Activated B cell treated with CpG ODN at 0.5 μM for 24 hours (primary cell): ENCODE measurements at regions not wholly inside any gene's neighbourhood (a gene's known extent, or its start where the extent isn't known, plus 50 kb on each side); places are given as distances from the start of the nearest gene placed in this dataset.

Experiments used
- ATAC-seq: fragments of 200-7000 bp; cut with Tn5 transposase; one replicate; pipeline ENCODE4 v1.10.0; 2021; ENCODE audit warnings: low read depth, mild to moderate bottlenecking, moderate library complexity
- CTCF ChIA-PET: fragments of 350-600 bp; sonication (Branson Sonifier 250); formaldehyde crosslinking; loops from one replicate; lab custom pipeline; 2021; ENCODE audit warnings: antibody characterized with exemption; lab: Charles Lee
- POLR2A ChIA-PET: fragments of 350-600 bp; sonication (Branson Sonifier 250); formaldehyde crosslinking; loops from one replicate; lab custom pipeline; 2021; ENCODE audit warnings: antibody characterized with exemption; lab: Charles Lee
- DNase-seq: peaks from one replicate; pipeline ENCODE4 v3.0.0; 2022
- H3K27ac Mint-ChIP-seq: one replicate; pipeline ENCODE4 v1.8.0; 2020; ENCODE audit warnings: mixed read lengths
- H3K27me3 Mint-ChIP-seq: one replicate; pipeline ENCODE4 v1.8.0; 2021; ENCODE audit warnings: mixed read lengths
- H3K36me3 Mint-ChIP-seq: one replicate; pipeline ENCODE4 v1.8.0; 2021; ENCODE audit warnings: low read depth, mixed read lengths
- H3K4me1 Mint-ChIP-seq: one replicate; pipeline ENCODE4 v1.8.0; 2021; ENCODE audit warnings: mixed read lengths
- H3K4me3 Mint-ChIP-seq: one replicate; pipeline ENCODE4 v1.8.0; 2020; ENCODE audit warnings: mild to moderate bottlenecking, mixed read lengths
- H3K9me3 Mint-ChIP-seq: one replicate; pipeline ENCODE4 v1.8.0; 2020; ENCODE audit warnings: mixed read lengths
- intact Hi-C: fragments of 100-400 bp; cut with micrococcal nuclease; formaldehyde crosslinking; loops from one replicate; pipeline ENCODE4 v1.15.1; 2024
- TF ChIP-seq, protein P1 (sequence below): fragments of 200-600 bp; IDR thresholded peaks from one replicate; pipeline ENCODE4 v1.8.0; 2022; ENCODE audit warnings: antibody characterized with exemption, mild to moderate bottlenecking

GRCh38 chr5:120012431-120012830, 383.1 kb downstream of the FAM170A start:
- CTCF ChIA-PET = no interaction called here
- intact Hi-C loops = no loop called here
- H3K9me3 Mint-ChIP-seq = no peaks in the 10 kb centered on the region
- no peak overlapping the region for H3K27ac Mint-ChIP-seq
- no peaks in the 10 kb centered on the region for H3K4me1 Mint-ChIP-seq
- TF ChIP-seq, protein P1, sequence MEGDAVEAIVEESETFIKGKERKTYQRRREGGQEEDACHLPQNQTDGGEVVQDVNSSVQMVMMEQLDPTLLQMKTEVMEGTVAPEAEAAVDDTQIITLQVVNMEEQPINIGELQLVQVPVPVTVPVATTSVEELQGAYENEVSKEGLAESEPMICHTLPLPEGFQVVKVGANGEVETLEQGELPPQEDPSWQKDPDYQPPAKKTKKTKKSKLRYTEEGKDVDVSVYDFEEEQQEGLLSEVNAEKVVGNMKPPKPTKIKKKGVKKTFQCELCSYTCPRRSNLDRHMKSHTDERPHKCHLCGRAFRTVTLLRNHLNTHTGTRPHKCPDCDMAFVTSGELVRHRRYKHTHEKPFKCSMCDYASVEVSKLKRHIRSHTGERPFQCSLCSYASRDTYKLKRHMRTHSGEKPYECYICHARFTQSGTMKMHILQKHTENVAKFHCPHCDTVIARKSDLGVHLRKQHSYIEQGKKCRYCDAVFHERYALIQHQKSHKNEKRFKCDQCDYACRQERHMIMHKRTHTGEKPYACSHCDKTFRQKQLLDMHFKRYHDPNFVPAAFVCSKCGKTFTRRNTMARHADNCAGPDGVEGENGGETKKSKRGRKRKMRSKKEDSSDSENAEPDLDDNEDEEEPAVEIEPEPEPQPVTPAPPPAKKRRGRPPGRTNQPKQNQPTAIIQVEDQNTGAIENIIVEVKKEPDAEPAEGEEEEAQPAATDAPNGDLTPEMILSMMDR = no peak
- no peak overlapping the region for H3K4me3 Mint-ChIP-seq
- DNase-seq (no peak), ATAC-seq (no peak)
- no peaks in the 10 kb centered on the region for H3K36me3 Mint-ChIP-seq
- peaks cover 3% of the 10 kb centered on the region for H3K27me3 Mint-ChIP-seq
- POLR2A ChIA-PET = no interaction called here

DNA sequence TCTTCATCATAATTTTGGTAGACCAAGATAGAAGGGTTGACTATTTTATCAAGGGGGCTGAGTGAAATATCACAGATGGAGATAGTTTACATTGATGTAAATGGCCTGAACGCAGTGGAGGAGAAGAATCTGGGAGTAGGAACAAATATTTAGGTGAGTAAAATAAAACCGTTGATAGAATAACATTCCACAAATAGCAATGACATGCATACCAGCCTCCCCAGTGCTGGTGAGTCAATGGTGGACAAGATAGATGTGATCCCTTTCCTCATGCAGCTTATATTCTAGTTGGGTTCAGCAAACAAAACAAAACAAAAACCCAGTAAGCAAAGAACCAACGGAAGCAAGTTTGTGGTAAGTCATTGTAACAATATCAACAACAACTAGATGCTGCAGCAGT, 385.2 kb downstream of the FAM170A start:
- CTCF ChIA-PET = no interaction called here
- intact Hi-C loops = no loop called here
- ATAC-seq (no peak), DNase-seq (no peak)
- TF ChIP-seq, protein P1 = no peak
- Mint-ChIP-seq H3K9me3 (no peaks in the 10 kb centered on the region), H3K27ac (no peak overlapping the region), H3K4me1 (no peaks in the 10 kb centered on the region), H3K27me3 (peaks cover 3% of the 10 kb centered on the region), H3K36me3 (no peaks in the 10 kb centered on the region), H3K4me3 (no peak overlapping the region)
- POLR2A ChIA-PET = no interaction called here

DNA sequence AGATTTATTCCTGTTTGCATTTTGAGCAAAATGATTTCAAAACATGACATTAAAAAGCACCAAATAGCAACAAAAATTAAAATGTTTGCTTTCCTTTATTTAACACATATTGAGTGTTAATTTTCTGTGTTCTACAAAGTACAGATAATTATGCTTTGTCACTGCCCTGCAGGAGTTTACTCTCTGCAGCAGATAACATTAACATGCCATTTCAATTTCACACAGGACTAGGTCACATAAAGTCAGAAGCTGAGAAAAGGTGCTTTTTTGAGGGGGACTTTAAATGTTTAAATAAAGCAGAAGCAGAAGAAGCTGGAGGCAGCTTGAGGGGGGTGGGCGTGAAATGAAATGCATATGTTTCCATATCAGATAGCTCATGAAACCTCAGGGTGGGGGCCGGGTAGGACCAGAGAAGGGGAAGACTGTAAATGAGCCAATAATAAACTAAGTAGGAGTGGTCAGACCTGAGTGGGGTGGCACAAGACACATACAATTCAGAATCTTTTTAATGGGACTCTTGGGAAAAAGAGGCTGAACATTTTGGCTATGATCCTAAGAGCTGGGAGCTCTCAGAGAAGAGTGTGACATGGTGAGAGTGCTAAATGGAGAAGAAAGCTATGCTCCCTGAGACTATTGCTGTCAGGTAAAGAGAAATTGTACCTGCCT, 387.5 kb downstream of the FAM170A start:
- peaks cover under 1% of the 10 kb centered on the region for H3K27me3 Mint-ChIP-seq
- intact Hi-C loops = no loop called here
- H3K36me3 Mint-ChIP-seq = no peaks in the 10 kb centered on the region
- H3K4me1 Mint-ChIP-seq = no peaks in the 10 kb centered on the region
- DNase-seq (no peak), ATAC-seq (no peak)
- POLR2A ChIA-PET = no interaction called here
- H3K4me3 Mint-ChIP-seq = no peak overlapping the region
- TF ChIP-seq, protein P1 = no peak
- no peak overlapping the region for H3K27ac Mint-ChIP-seq
- CTCF ChIA-PET = no interaction called here
- H3K9me3 Mint-ChIP-seq = no peaks in the 10 kb centered on the region

GRCh38 chr5:120017513-120017912, 388.2 kb downstream of the FAM170A start:
- ChIA-PET CTCF (no interaction called here), POLR2A (no interaction called here)
- TF ChIP-seq, protein P1 = no peak
- H3K4me3 Mint-ChIP-seq = no peak overlapping the region
- no peaks in the 10 kb centered on the region for H3K4me1 Mint-ChIP-seq
- ATAC-seq (no peak), DNase-seq (no peak)
- intact Hi-C loops = no loop called here
- H3K36me3 Mint-ChIP-seq = no peaks in the 10 kb centered on the region
- no peaks in the 10 kb centered on the region for H3K9me3 Mint-ChIP-seq
- no peaks in the 10 kb centered on the region for H3K27me3 Mint-ChIP-seq
- no peak overlapping the region for H3K27ac Mint-ChIP-seq

- Mint-ChIP-seq H3K9me3 (no peaks in the 10 kb centered on the region), H3K4me1 (no peaks in the 10 kb centered on the region), H3K27ac (no peak overlapping the region), H3K36me3 (no peaks in the 10 kb centered on the region), H3K27me3 (no peaks in the 10 kb centered on the region), H3K4me3 (no peak overlapping the region)
- intact Hi-C loops = no loop called here
- POLR2A ChIA-PET = no interaction called here
- TF ChIP-seq, protein P1 = no peak
- CTCF ChIA-PET = no interaction called here
- DNase-seq (no peak), ATAC-seq (no peak)
These were observed 405.8 kb downstream of the FAM170A start for GRCh38 chr5:120035181-120035580.
